GM12891 (cell line): ENCODE measurements at regions not wholly inside any gene's neighbourhood (a gene's known extent, or its start where the extent isn't known, plus 50 kb on each side); places are given as distances from the start of the nearest gene placed in this dataset.

Experiments used
- PAX5 ChIP-seq: IDR thresholded peaks from 2 replicates; pipeline ENCODE4 v1.6.1; 2011; ENCODE audit warnings: low read length, moderate library complexity, mild to moderate bottlenecking; ENCODE audit not compliant: insufficient read depth, severe bottlenecking
- POLR2A ChIP-seq: IDR thresholded peaks from 2 replicates; pipeline ENCODE4 v1.6.1; 2011; ENCODE audit warnings: low read depth, low read length, control low read depth
- POLR2AphosphoS5 ChIP-seq: IDR thresholded peaks from 2 replicates; pipeline ENCODE4 v1.6.1; 2011; ENCODE audit warnings: low read depth, low read length, control low read depth
- POU2F2 ChIP-seq: IDR thresholded peaks from 2 replicates; pipeline ENCODE4 v1.6.1; 2011; ENCODE audit warnings: low read depth, mild to moderate bottlenecking, control low read depth, low read length, moderate library complexity
- SPI1 ChIP-seq: IDR thresholded peaks from 2 replicates; pipeline ENCODE4 v1.6.1; 2011; ENCODE audit warnings: low read depth, low read length, control low read depth
- TAF1 ChIP-seq: IDR thresholded peaks from 2 replicates; pipeline ENCODE4 v1.6.1; 2011; ENCODE audit warnings: low read depth, low read length, control low read depth

GRCh38 chr3:117443014-117443413, 733.4 kb downstream of the TUSC7 start:
- TF ChIP-seq POLR2A (no peak), POLR2AphosphoS5 (no peak), TAF1 (no peak), SPI1 (no peak), POU2F2 (no peak), PAX5 (no peak)
